ENCODE measurements at regions not wholly inside any gene's neighbourhood (a gene's known extent, or its start where the extent isn't known, plus 50 kb on each side); places are given as distances from the start of the nearest gene placed in this dataset.
"Not testable (repeated sequence)": the region's sequence is repeated elsewhere in the genome, so short reads cannot be mapped to it uniquely, and the experiment has no call there.

DNA sequence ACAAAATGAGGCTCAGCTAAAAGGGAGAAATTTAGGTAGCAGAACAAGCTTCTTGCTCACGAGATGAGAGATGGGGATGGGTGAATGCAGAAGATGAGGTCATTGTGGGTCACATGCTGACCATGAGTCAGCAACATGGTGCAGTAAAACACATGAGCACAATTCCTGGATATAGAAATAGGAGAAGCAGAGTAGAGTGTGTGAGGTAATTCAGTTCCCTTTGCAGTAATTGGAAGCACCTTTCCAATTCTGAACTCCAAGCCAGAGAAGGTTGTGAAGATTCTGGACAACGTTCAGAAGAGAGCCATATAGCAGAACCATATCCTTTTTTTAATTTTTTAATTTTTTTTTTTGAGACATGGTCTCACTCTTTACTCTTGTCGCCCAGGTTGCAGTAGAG is 62.0 kb upstream of the LMNTD1 start:
- H3K27me3 Mint-ChIP-seq = peaks cover 8 to 18% of the 10 kb centered on the region in 2 donors
- no peak overlapping the region for H3K4me3 Mint-ChIP-seq
- DNase-seq (ENCODE audit: low spot score) (no peak), ATAC-seq (no peak)
- peaks cover 7% of the 10 kb centered on the region for H3K9me3 Mint-ChIP-seq
- H3K27ac Mint-ChIP-seq = no peak overlapping the region
- H3K4me1 Mint-ChIP-seq (ENCODE audit: low read depth in 2 of 2) = no peaks in the 10 kb centered on the region
- no peaks in the 10 kb centered on the region for H3K36me3 Mint-ChIP-seq

DNA sequence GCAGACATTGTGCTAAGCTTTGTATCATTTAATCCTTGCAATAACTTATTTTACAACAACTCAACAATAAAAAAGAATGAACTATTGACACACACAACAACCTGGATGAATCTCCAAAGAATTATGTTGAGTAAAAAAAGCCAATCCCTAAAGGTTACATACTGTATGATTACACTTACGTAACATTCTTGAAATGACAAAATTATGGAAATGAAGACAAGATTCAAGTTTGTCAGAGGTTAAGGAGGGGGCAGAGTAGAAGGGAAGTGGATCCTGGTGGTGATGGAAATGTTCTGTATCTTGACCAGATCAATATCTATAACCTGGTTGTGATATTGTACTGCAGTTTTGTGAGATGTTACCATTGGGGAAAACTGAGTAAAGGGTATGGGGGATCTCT is 63.2 kb upstream of the LMNTD1 start:
- no peak for ATAC-seq
- Mint-ChIP-seq H3K4me3 (no peak overlapping the region), H3K27me3 (peaks cover 0 to 10% of the 10 kb centered on the region in 2 donors), H3K36me3 (no peaks in the 10 kb centered on the region), H3K9me3 (no peaks in the 10 kb centered on the region), H3K27ac (no peak overlapping the region), H3K4me1 (ENCODE audit: low read depth in 2 of 2) (no peaks in the 10 kb centered on the region)
- DNase-seq (ENCODE audit: low spot score) = no peak

DNA sequence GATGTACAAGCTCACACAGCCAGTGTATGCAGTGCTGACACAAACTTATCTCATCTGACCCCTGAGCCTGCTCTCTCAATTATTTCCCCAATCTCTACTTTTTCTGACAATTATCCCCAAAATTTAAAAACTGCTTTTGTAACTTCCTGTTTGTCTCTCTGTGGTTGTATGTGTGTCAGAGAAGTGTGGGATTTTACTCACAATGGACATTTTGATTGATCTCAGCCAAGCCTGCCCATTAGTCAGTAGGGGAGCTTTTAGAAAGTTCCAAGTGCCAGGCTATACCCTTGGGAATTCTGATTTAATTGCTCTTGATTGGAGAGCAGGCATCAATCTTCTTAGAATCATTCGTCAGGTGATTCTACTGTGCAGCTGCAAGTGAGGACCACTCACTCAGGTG is 64.9 kb upstream of the LMNTD1 start:
- no peak for ATAC-seq
- Mint-ChIP-seq H3K9me3 (no peaks in the 10 kb centered on the region), H3K4me1 (ENCODE audit: low read depth in 2 of 2) (no peaks in the 10 kb centered on the region), H3K4me3 (no peak overlapping the region), H3K27ac (no peak overlapping the region), H3K27me3 (peaks cover 0 to 1% of the 10 kb centered on the region in 2 donors), H3K36me3 (no peaks in the 10 kb centered on the region)
- DNase-seq (ENCODE audit: low spot score) = no peak

DNA sequence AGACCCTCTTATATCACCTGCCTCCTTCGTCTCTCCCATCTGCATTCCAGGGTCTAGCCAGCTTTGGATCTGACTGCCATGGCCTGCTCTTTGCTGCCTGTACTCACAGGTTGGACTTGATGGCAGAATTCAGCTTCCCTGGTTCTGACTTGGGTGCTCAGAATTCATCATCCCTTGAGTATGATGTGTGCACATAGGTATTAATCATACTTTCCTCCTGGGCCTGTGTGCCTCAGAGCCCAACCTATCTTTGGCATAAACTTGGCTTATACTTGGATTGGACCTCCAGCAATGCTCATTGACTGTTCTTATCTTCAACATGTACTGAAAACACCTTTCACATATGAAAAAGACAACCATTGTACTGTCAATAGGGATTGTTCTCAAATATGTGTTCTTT is 70.7 kb upstream of the LMNTD1 start:
- DNase-seq (ENCODE audit: low spot score) (no peak), ATAC-seq (no peak)
- H3K36me3 Mint-ChIP-seq = no peaks in the 10 kb centered on the region
- H3K4me3 Mint-ChIP-seq = no peak overlapping the region
- H3K27ac Mint-ChIP-seq = no peak overlapping the region
- H3K9me3 Mint-ChIP-seq = no peaks in the 10 kb centered on the region
- peaks cover 0 to 4% of the 10 kb centered on the region in 2 donors for H3K4me1 Mint-ChIP-seq (ENCODE audit: low read depth in 2 of 2)
- no peaks in the 10 kb centered on the region for H3K27me3 Mint-ChIP-seq

DNA sequence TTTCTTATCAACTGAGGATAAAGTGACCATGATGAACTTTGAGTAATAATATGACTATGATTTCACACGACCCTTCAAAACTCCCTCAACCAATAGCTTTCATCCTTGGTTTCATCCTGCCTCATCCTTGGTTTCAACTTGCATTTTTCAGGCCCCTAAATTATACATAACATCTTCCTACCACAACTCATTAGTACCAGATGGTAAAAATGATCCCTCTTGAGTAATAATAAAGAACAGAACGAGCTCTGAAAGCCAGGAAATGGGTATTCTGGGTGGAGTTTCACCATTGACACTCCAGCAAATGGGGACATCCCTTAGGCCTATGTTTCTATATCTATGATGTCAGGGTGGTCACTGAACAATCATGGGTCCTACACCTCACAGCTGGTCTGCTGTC is 72.1 kb upstream of the LMNTD1 start:
- ATAC-seq = peak in 1 of 2 donors; percentile 71
- no peaks in the 10 kb centered on the region for H3K9me3 Mint-ChIP-seq
- peaks cover 0 to 4% of the 10 kb centered on the region in 2 donors for H3K4me1 Mint-ChIP-seq (ENCODE audit: low read depth in 2 of 2)
- DNase-seq (ENCODE audit: low spot score) = no peak
- no peaks in the 10 kb centered on the region for H3K36me3 Mint-ChIP-seq
- H3K4me3 Mint-ChIP-seq = no peak overlapping the region
- H3K27ac Mint-ChIP-seq = no peak overlapping the region
- H3K27me3 Mint-ChIP-seq = no peaks in the 10 kb centered on the region

DNA sequence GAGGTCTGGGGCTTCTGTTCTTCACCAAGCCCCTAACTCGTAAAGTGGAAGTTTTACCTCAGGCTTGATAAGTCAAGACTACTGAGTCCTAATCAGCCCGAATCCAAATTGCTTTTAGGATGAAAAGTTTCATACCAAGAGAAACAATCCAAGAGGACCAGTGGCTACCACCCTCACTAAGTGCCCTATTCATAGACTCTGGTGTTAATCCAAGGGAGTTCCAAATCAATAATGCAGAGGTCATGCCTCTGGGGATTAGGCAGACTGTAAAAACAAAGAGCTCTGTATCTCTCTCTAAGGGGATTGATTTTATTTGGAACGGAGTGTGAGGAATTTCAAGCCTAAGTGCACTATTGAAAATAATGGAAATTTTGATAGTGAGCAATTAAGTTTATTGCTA is 76.3 kb upstream of the LMNTD1 start:
- DNase-seq (ENCODE audit: low spot score) = no peak
- Mint-ChIP-seq H3K9me3 (peaks cover 2% of the 10 kb centered on the region), H3K27ac (no peak overlapping the region), H3K36me3 (peaks cover 5% of the 10 kb centered on the region), H3K4me1 (ENCODE audit: low read depth in 2 of 2) (peaks cover 5 to 12% of the 10 kb centered on the region in 2 donors), H3K4me3 (no peak overlapping the region), H3K27me3 (no peaks in the 10 kb centered on the region)
- ATAC-seq = no peak

DNA sequence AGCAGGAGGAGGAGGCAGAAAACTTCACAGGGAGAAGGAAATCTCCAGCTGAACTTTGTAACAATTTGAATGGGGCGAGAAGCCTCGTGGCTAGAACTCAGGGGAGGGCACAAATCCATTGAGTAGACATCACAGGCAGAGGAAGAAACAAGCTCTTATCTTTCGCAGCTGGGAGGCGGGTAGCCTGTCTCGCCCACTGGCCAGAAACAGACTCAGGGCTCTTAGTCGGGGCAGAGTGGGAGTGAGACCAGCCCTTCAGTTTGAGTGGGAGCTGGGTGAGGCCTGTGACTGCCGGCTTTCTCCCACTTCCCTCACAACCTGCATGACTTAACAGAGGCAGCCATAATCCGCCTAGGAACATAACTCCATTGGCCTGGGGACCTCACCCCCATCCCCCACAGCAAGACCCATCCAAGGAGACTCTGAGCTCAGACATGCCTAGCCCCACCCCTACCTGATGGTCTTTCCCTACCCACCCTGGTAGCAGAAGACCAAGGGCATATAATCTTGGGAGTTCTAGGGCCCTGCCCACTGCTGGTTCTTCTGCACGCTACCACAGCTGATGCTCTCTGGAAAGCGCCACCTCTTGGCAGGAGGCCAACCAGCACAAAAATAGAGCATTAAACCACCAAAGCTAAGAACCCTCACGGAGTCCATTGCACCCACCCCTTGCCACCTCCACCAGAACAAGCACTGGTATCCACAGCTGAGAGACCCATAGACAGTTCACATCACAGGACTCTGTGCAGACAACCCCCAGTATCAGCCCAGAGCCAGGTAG is 77.8 kb upstream of the LMNTD1 start:
- H3K4me3 Mint-ChIP-seq; H3K27ac Mint-ChIP-seq; ATAC-seq; DNase-seq (ENCODE audit: low spot score); H3K4me1 Mint-ChIP-seq (ENCODE audit: low read depth in 2 of 2); H3K36me3 Mint-ChIP-seq; H3K9me3 Mint-ChIP-seq; H3K27me3 Mint-ChIP-seq: not testable (repeated sequence)

DNA sequence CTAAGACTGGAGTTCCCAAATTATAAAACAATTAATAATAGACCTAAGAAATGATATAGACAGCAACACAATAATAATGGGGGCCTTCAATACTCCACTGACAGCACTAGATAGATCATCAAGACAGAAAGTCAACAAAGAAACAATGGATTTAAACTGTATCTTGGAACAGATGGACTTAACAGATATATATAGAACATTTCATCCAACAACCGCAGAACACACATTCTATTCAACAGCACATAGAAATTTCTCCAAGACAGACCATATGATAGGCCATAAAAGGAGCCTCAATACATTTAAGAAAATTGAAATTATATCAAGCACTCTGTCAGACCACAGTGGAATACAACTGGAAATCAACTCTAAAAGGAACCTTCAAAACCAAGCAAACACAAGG is 80.1 kb upstream of the LMNTD1 start:
- ATAC-seq; H3K27me3 Mint-ChIP-seq; DNase-seq (ENCODE audit: low spot score); H3K4me1 Mint-ChIP-seq (ENCODE audit: low read depth in 2 of 2); H3K36me3 Mint-ChIP-seq; H3K4me3 Mint-ChIP-seq; H3K9me3 Mint-ChIP-seq; H3K27ac Mint-ChIP-seq: not testable (repeated sequence)

DNA sequence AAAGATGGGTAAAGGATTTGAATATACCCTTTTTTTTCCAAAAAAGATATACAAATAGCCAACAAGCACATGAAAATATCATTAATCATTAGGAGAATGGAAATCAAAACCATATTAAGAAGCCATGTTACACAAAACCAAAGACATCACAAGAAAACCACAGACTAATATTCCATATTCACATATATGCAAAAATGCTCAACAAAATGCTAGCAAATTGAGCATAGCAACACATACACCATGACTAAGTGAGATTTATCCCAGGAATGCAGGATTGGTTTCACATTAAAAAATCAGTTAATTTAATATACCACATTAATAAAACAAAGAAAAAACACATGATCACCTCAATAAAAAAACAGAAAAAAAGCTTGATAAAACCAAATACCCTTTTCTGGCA is 84.7 kb upstream of the LMNTD1 start:
- Mint-ChIP-seq H3K27ac (no peak overlapping the region), H3K9me3 (peaks cover 2% of the 10 kb centered on the region), H3K4me3 (no peak overlapping the region), H3K4me1 (ENCODE audit: low read depth in 2 of 2) (peaks cover 5 to 8% of the 10 kb centered on the region in 2 donors), H3K36me3 (no peaks in the 10 kb centered on the region), H3K27me3 (peaks cover 0 to 3% of the 10 kb centered on the region in 2 donors)
- DNase-seq (ENCODE audit: low spot score) (no peak), ATAC-seq (no peak)

DNA sequence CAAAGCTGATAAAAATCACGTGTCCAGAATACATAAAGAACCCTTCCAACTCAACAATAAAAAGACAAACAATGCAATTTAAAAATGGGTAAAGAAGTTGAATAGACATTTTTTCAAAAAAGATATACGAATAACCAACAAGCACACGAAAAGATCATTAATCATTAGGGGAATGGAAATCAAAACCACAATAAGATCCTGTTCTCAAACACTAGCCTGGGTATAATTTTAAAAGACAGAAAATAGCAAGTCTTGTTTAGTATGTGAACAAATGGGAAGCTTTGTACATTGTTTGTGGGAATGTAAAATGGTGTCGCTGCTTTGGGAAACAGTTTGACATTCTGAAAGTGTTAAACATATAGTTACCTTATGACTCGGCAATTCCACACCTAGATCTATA is 86.3 kb upstream of the LMNTD1 start:
- no peaks in the 10 kb centered on the region for H3K9me3 Mint-ChIP-seq
- H3K36me3 Mint-ChIP-seq = no peaks in the 10 kb centered on the region
- H3K4me3 Mint-ChIP-seq = no peak overlapping the region
- ATAC-seq = no peak
- H3K4me1 Mint-ChIP-seq (ENCODE audit: low read depth in 2 of 2) = no peaks in the 10 kb centered on the region
- no peak for DNase-seq (ENCODE audit: low spot score)
- H3K27me3 Mint-ChIP-seq = peaks cover 0 to 3% of the 10 kb centered on the region in 2 donors
- no peak overlapping the region for H3K27ac Mint-ChIP-seq

DNA sequence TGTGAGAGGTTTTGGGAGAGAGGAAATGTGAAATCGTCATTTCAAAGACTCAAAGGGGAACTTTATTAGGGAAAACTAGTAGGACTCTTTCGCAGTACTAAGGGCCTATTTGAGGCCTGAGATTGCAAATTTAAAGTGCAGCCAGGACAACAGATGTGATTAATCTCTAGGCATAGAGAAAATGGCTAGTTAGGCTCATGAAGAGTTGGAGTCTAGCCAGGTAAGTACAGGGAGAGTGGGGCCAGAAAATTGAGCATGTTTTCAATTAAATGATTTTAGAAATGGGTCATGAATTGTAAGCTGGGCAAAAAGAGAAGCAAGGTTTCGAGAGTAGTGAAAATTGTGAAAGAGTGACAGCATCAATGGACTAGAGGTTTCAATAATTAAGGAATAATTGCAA is 91.9 kb upstream of the LMNTD1 start:
- Mint-ChIP-seq H3K9me3 (no peaks in the 10 kb centered on the region), H3K27ac (no peak overlapping the region), H3K27me3 (no peaks in the 10 kb centered on the region), H3K4me3 (no peak overlapping the region), H3K36me3 (no peaks in the 10 kb centered on the region), H3K4me1 (ENCODE audit: low read depth in 2 of 2) (no peaks in the 10 kb centered on the region)
- no peak for DNase-seq (ENCODE audit: low spot score)
- no peak for ATAC-seq

DNA sequence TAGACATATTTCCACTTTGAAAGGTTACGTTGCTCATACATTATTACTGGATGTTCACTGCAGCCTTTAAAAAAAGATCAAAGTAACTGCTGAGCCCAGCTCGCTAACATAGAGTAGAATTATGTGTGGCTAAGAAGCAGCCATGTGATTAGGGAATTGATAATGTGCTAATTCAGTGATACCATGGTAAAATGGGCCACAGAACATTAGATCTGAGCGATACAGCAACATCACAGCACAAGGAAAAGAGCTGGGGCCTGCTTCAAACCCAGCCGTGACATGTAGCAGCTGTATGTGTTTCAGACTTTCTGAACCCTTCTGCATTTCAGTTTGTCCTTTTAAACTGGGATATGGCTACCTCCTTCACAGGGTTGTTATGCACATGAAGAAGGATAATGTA is 92.3 kb upstream of the LMNTD1 start:
- no peaks in the 10 kb centered on the region for H3K9me3 Mint-ChIP-seq
- no peak overlapping the region for H3K4me3 Mint-ChIP-seq
- no peak overlapping the region for H3K27ac Mint-ChIP-seq
- no peaks in the 10 kb centered on the region for H3K36me3 Mint-ChIP-seq
- DNase-seq (ENCODE audit: low spot score) = no peak
- no peaks in the 10 kb centered on the region for H3K4me1 Mint-ChIP-seq (ENCODE audit: low read depth in 2 of 2)
- H3K27me3 Mint-ChIP-seq = no peaks in the 10 kb centered on the region
- ATAC-seq = no peak

DNA sequence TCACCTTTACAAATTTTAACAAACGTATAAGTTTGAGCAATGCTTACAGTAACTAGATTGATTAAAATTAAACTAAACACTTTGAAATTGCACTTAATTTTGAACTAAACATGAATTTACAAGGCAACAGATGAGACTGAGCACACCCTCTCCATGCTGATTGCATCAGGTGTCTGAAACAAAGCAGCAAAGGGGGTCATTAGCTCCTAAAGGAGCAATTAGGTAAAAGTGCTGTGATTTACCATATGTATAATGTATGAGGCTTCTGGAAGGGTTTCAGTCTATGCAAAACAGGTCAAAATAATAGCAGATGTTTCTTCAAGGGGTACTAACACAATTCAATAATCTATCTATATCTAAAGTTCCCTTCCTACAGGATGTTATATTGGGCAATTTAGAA is 98.8 kb upstream of the LMNTD1 start:
- Mint-ChIP-seq H3K27me3 (peaks cover 0 to 4% of the 10 kb centered on the region in 2 donors), H3K27ac (no peak overlapping the region), H3K4me3 (no peak overlapping the region), H3K9me3 (no peaks in the 10 kb centered on the region), H3K4me1 (ENCODE audit: low read depth in 2 of 2) (peaks cover 6 to 8% of the 10 kb centered on the region in 2 donors), H3K36me3 (no peaks in the 10 kb centered on the region)
- DNase-seq (ENCODE audit: low spot score) (no peak), ATAC-seq (no peak)

DNA sequence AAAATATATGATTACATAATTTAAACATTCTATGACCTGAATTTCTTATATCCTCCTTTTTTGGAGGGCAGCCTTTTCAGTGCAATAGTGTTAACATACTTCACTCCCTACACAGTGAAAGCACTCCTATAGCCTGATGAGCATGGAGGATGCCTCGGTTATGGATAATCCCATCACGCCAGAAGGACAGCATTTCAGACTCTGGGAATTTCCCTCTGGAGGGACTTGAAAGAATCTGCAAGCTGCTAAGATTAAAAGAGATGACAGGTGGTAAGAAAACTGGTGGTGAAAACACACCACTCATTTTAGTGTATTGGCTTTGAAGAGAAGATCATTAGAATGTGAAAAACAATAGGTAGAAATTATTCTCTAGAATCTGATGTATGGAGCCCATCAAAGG is 99.3 kb upstream of the LMNTD1 start:
- Mint-ChIP-seq H3K27me3 (peaks cover 0 to 4% of the 10 kb centered on the region in 2 donors), H3K4me1 (ENCODE audit: low read depth in 2 of 2) (peaks cover 6 to 8% of the 10 kb centered on the region in 2 donors)

More for the DNA sequence above, 99.3 kb upstream of the LMNTD1 start:
- ATAC-seq = no peak
- Mint-ChIP-seq H3K9me3 (no peaks in the 10 kb centered on the region), H3K27ac (no peak overlapping the region), H3K4me3 (no peak overlapping the region), H3K36me3 (no peaks in the 10 kb centered on the region)
- DNase-seq (ENCODE audit: low spot score) = no peak
